ENCODE measurements at regions not wholly inside any gene's neighbourhood (a gene's known extent, or its start where the extent isn't known, plus 50 kb on each side); places are given as distances from the start of the nearest gene placed in this dataset.

- no peak for DNase-seq (ENCODE audit: low read depth)
Observed at GRCh38 chr14:85218982-85219381, 311.0 kb upstream of the FLRT2 start.

- DNase-seq (ENCODE audit: low read depth): no peak
Observed at GRCh38 chr14:85221832-85222231, 308.1 kb upstream of the FLRT2 start.

GRCh38 chr14:85222341-85222740 lies 307.6 kb upstream of the FLRT2 start:
- no peak for DNase-seq (ENCODE audit: low read depth)

- DNase-seq (ENCODE audit: low read depth): no peak
Observed at GRCh38 chr14:85223667-85224066, 306.3 kb upstream of the FLRT2 start.

GRCh38 chr14:85224241-85224640 lies 305.7 kb upstream of the FLRT2 start:
- no peak for DNase-seq (ENCODE audit: low read depth)

- DNase-seq (ENCODE audit: low read depth): no peak
Observed at GRCh38 chr14:85233756-85234155, 296.2 kb upstream of the FLRT2 start.

GRCh38 chr14:85234156-85235025 lies 295.6 kb upstream of the FLRT2 start:
- DNase-seq (ENCODE audit: low read depth): no peak

GRCh38 chr14:85235868-85236267 lies 294.1 kb upstream of the FLRT2 start:
- DNase-seq (ENCODE audit: low read depth): no peak

GRCh38 chr14:85236296-85236695 lies 293.6 kb upstream of the FLRT2 start:
- no peak for DNase-seq (ENCODE audit: low read depth)

- DNase-seq (ENCODE audit: low read depth): no peak
Observed at GRCh38 chr14:85239791-85240190, 290.2 kb upstream of the FLRT2 start.

GRCh38 chr14:85241022-85241855 lies 288.7 kb upstream of the FLRT2 start:
- DNase-seq (ENCODE audit: low read depth): no peak

- no peak for DNase-seq (ENCODE audit: low read depth)
Observed at GRCh38 chr14:85242666-85243065, 287.3 kb upstream of the FLRT2 start.

GRCh38 chr14:85243321-85243720 lies 286.6 kb upstream of the FLRT2 start:
- DNase-seq (ENCODE audit: low read depth): no peak

- DNase-seq (ENCODE audit: low read depth): no peak
Observed at GRCh38 chr14:85247071-85247470, 282.9 kb upstream of the FLRT2 start.

- DNase-seq (ENCODE audit: low read depth): no peak
Observed at GRCh38 chr14:85248881-85249635, 280.9 kb upstream of the FLRT2 start.

- DNase-seq (ENCODE audit: low read depth): no peak
Observed at GRCh38 chr14:85250414-85251189, 279.3 kb upstream of the FLRT2 start.

GRCh38 chr14:85252011-85252410 lies 277.9 kb upstream of the FLRT2 start:
- DNase-seq (ENCODE audit: low read depth): no peak

GRCh38 chr14:85254711-85255110 lies 275.2 kb upstream of the FLRT2 start:
- no peak for DNase-seq (ENCODE audit: low read depth)

GRCh38 chr14:85257287-85257686 lies 272.7 kb upstream of the FLRT2 start:
- no peak for DNase-seq (ENCODE audit: low read depth)

GRCh38 chr14:85263916-85264675 lies 265.8 kb upstream of the FLRT2 start:
- DNase-seq (ENCODE audit: low read depth): no peak
